LNCAP (cell line): ENCODE measurements at regions not wholly inside any gene's neighbourhood (a gene's known extent, or its start where the extent isn't known, plus 50 kb on each side); places are given as distances from the start of the nearest gene placed in this dataset.

Experiments used
- CTCF ChIP-seq: fragments of 450-650 bp; IDR thresholded peaks from 2 replicates; pipeline ENCODE4 v1.5.1; 2017; ENCODE audit warnings: mild to moderate bottlenecking

GRCh38 chr6:170063851-170064602 is 226.9 kb downstream of the DLL1 start:
- no peak for TF ChIP-seq CTCF

GRCh38 chr6:170063431-170063830 is 227.4 kb downstream of the DLL1 start:
- TF ChIP-seq CTCF, result no peak

GRCh38 chr6:170062915-170063241 is 228.0 kb downstream of the DLL1 start:
- no peak for TF ChIP-seq CTCF

GRCh38 chr6:170062209-170062914 is 228.5 kb downstream of the DLL1 start:
- TF ChIP-seq CTCF, result no peak

GRCh38 chr6:170058878-170059485 is 231.9 kb downstream of the DLL1 start:
- no peak for TF ChIP-seq CTCF

GRCh38 chr6:170057961-170058877 is 232.7 kb downstream of the DLL1 start:
- no peak for TF ChIP-seq CTCF
